ENCODE measurements at regions not wholly inside any gene's neighbourhood (a gene's known extent, or its start where the extent isn't known, plus 50 kb on each side); places are given as distances from the start of the nearest gene placed in this dataset.

GRCh38 chr10:29774475-29774874, 139.7 kb upstream of the SVIL start:
- H4K20me1 ChIP-seq (replicated peaks; ENCODE audit: control insufficient read depth, extremely low read depth, insufficient read depth, low read length) = no peaks in the 10 kb centered on the region
- H3K4me2 ChIP-seq (ENCODE audit: insufficient read depth, low read length) = no peak overlapping the region
- no peaks in the 10 kb centered on the region for H3K9me1 ChIP-seq (replicated peaks; ENCODE audit: control insufficient read depth, extremely low read depth, insufficient read depth, low read length)
- TF ChIP-seq GATA2 (IDR thresholded peaks at IDR 0.05; ENCODE audit: insufficient read depth, insufficient read length, low read depth, low read length) (no peak), CTCF (IDR thresholded peaks at IDR 0.05; ENCODE audit: extremely low read depth in 1 of 2, insufficient read depth in 1 of 2, low read depth in 1 of 2, low read length in 2 of 2) (no peak), JUN (IDR thresholded peaks at IDR 0.05; ENCODE audit: borderline replicate concordance, insufficient read depth, insufficient read length, low read depth) (no peak), FOS (IDR thresholded peaks at IDR 0.05; ENCODE audit: borderline replicate concordance, insufficient read depth, low read length) (no peak), EZH2 (IDR thresholded peaks at IDR 0.05; ENCODE audit: borderline replicate concordance, low read depth, low read length, severe bottlenecking) (no peak), MAX (IDR thresholded peaks at IDR 0.05; ENCODE audit: insufficient read depth, insufficient read length) (no peak)
- intact Hi-C loops (cut with micrococcal nuclease) (no loop called here), dilution Hi-C loops (cut with MboI; ENCODE audit: extremely low pct_ligation_motif_present, low sequenced_read_pairs) (no loop called here)
- no peaks in the 10 kb centered on the region for H3K79me2 ChIP-seq (ENCODE audit: control insufficient read depth, insufficient read depth, low read length)
- FAIRE-seq (no peak), DNase-seq (ENCODE audit: low read depth, low spot score) (no peak)
- H3K27me3 ChIP-seq (ENCODE audit: control insufficient read depth in 2 of 2, insufficient read depth in 2 of 2, low read length in 2 of 2) = no peaks in the 10 kb centered on the region
- H3K36me3 ChIP-seq (ENCODE audit: control insufficient read depth in 2 of 2, extremely low read depth in 1 of 2, insufficient read depth in 2 of 2, low read length in 2 of 2) = no peaks in the 10 kb centered on the region
- H3K27ac ChIP-seq (ENCODE audit: insufficient read depth, low read depth, low read length) = no peak overlapping the region
- no peak overlapping the region for H2AFZ ChIP-seq (ENCODE audit: low read depth, low read length)
- no peak overlapping the region for H3K4me3 ChIP-seq (replicated peaks in 1 of 3; ENCODE audit: insufficient read depth in 1 of 3, low read depth in 1 of 3, low read length in 3 of 3)
- H3K4me1 ChIP-seq (ENCODE audit: control insufficient read depth, extremely low read depth, insufficient read depth, low read length) = peaks cover 2% of the 10 kb centered on the region
- H3K9ac ChIP-seq (replicated peaks; ENCODE audit: extremely low read depth, insufficient read depth, low read length) = no peak overlapping the region
- POLR2A ChIA-PET = interaction anchor here (0.6 kb wide), 1 partner anchor 76 kb away, joined by 3 read pairs; no protein-coding TSS in a partner anchor
- no TSS peak for BruUV-seq (replicated peaks)
- H3K9me3 ChIP-seq (replicated peaks; ENCODE audit: control insufficient read depth, insufficient read depth, low read length) = no peaks in the 10 kb centered on the region
- CTCF ChIA-PET = interaction anchor here (1.0 kb wide), 1 partner anchor 17 kb away, joined by 4 read pairs; no protein-coding TSS in a partner anchor

All from endothelial cell of umbilical vein (primary cell).